ENCODE measurements at regions not wholly inside any gene's neighbourhood (a gene's known extent, or its start where the extent isn't known, plus 50 kb on each side); places are given as distances from the start of the nearest gene placed in this dataset.

DNA sequence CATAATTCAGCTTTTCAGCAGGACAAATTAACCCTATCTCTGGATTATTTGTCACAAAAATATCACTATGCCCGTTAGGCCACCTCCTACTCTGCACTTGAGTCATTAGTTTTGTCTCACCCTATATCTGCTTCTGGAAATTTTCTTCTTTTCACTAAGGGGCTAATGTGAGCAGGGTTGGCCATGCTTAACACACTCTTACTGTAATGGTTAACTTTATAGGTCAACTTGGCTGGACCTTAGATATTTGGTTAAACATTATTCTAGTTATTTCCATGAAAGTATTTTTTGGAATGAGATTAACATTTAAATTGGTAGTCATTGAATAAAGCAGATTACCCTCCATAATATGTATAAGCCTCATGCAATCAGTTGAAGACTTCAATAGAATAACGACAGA lies 394.6 kb upstream of the PTCHD4 start:
- TF ChIP-seq ZNF589 (CRISPR knock-in tag; conservative IDR thresholded peaks at IDR 0.05) (no peak), POLR2AphosphoS5 (IDR thresholded peaks at IDR 0.05; ENCODE audit: low read depth, low read length) (no peak), HNRNPUL1 (IDR thresholded peaks at IDR 0.05; ENCODE audit: low read depth, low read length) (no peak), SIX4 (CRISPR knock-in tag; IDR thresholded peaks at IDR 0.05) (no peak), BRCA1 (CRISPR knock-in tag; IDR thresholded peaks at IDR 0.05) (no peak), SMC3 (IDR thresholded peaks at IDR 0.05; ENCODE audit: low read length) (no peak), CAMTA2 (CRISPR knock-in tag; IDR thresholded peaks at IDR 0.05; ENCODE audit: borderline replicate concordance) (no peak), POLR2A (IDR thresholded peaks at IDR 0.05; ENCODE audit: insufficient read depth in 1 of 2, low read depth in 2 of 2, low read length in 2 of 2) (no peak)
- TF ChIP-seq, protein P1, sequence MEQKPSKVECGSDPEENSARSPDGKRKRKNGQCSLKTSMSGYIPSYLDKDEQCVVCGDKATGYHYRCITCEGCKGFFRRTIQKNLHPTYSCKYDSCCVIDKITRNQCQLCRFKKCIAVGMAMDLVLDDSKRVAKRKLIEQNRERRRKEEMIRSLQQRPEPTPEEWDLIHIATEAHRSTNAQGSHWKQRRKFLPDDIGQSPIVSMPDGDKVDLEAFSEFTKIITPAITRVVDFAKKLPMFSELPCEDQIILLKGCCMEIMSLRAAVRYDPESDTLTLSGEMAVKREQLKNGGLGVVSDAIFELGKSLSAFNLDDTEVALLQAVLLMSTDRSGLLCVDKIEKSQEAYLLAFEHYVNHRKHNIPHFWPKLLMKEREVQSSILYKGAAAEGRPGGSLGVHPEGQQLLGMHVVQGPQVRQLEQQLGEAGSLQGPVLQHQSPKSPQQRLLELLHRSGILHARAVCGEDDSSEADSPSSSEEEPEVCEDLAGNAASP (CRISPR knock-in tag; IDR thresholded peaks at IDR 0.05; ENCODE audit: borderline replicate concordance) = no peak
